Activated gamma-delta T cell (primary cell): ENCODE measurements at regions not wholly inside any gene's neighbourhood (a gene's known extent, or its start where the extent isn't known, plus 50 kb on each side); places are given as distances from the start of the nearest gene placed in this dataset.

Experiments used
- DNase-seq: peaks from one replicate; lab custom pipeline; 2025; lab: John Stamatoyannopoulos, UW

GRCh38 chr6:133631421-133631820 lies 257.5 kb upstream of the TCF21 start:
- no peak for DNase-seq

GRCh38 chr6:133632206-133632605 lies 256.7 kb upstream of the TCF21 start:
- no peak for DNase-seq

- no peak for DNase-seq
Measured at GRCh38 chr6:133632906-133633305, 256.0 kb upstream of the TCF21 start.

DNA sequence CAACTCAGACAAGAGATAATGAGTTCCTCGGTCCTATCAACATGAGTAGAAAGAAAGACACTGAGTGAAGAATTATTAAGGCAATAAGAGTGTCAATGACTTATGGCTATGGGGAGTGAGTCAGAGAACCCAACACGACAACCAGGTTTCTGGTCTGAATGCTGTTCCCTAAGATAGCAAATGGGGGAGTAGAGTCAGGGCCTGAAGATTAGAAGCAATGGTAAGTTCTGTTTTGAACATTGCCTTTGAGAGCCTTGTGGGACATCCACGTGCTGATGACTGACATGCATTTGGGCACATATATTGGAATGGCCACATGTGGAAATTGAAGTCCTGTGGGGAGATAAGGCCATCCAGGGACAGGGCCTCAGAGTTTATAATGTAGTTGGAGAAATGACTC lies 254.4 kb upstream of the TCF21 start:
- DNase-seq = no peak

DNA sequence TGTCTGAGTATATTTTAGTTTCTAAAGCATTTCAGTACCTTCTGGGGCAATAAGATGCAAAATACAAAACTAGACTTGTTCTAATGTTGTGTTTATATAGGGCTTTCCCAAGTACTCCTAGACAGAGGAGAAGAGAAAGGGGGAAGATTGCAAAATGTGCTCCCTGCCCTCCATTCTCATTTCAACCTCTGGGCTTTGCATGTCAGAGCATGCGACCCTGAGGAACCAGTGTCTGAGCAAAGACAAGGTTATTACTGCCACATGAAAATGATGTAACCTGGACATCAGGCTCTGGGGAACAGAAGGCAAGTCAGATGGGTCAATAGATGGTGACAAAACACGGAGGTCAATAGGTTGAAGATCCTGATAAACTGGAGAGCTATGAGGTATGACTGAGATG lies 253.5 kb upstream of the TCF21 start:
- DNase-seq = no peak

DNA sequence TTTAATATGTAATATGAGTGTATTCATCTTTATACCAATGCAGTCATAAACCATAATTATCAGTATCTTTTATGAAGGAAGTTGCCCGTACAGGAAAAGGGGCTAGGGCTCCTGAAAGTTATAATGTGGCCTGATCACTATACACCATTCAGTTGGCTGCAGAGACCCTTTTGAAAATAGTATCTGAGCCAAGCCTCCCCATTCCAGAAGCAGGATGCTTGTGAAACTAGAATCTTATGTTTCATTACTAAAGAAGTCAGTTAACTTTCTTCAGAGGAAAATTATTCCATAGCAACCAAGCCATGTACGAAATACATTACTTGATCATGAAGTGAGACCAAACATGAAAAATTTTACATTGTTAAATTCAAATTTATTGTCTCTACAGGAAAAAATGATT lies 251.5 kb upstream of the TCF21 start:
- no peak for DNase-seq

DNA sequence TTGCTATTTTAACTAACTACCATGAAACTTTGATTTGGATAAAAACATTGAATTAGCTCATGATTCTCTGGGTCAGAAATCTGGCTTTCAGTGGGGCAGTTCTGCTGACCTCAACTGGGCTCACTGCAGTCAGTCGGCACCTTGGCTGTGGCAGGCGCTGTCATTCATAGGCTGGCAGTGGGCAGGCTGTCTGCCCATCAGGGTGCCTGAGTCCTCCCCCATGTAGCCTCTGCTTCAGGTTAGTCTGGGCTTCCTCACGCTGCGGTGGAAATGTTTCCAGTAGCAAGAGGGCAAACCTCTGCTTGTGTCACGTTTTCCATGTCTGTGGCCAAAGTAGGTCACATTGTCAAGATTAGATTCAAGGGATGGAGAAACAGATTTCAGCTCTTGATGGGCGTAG lies 251.0 kb upstream of the TCF21 start:
- DNase-seq = no peak

DNA sequence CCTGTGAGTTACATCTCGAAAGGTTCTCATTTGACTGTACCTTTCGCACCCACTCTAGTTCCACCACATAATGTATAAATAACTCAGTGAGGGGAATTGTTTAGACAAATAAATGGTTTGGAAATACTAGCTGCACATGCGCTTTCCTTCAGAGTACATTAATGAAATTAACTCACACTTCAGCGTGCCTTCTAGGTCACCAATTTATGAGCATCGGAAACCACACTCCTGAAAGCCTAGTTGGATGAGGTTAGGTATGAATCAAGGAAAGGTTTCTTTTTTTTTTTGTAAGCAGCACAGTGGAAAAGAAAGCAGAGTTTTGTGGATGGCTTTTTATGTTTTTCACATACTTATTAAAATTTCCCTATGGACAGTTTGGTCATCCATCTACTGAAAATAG lies 247.8 kb upstream of the TCF21 start:
- DNase-seq = no peak

DNA sequence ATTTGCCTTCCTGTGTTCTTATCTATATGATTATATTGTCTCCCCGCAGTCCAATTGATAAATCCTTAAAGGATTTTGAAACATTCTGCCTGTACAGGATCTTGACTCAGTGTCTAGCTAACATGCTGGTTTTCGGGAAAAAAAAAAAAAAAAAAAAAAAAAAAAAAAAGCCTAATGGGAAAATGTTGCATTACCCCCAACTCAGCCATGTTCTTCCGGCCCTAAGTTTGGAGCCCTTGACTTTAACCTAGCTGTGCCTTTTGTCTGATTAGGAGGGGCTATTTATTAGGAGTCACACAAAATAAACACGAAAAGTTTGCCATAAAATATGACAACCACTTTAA lies 244.4 kb upstream of the TCF21 start:
- no peak for DNase-seq

DNA sequence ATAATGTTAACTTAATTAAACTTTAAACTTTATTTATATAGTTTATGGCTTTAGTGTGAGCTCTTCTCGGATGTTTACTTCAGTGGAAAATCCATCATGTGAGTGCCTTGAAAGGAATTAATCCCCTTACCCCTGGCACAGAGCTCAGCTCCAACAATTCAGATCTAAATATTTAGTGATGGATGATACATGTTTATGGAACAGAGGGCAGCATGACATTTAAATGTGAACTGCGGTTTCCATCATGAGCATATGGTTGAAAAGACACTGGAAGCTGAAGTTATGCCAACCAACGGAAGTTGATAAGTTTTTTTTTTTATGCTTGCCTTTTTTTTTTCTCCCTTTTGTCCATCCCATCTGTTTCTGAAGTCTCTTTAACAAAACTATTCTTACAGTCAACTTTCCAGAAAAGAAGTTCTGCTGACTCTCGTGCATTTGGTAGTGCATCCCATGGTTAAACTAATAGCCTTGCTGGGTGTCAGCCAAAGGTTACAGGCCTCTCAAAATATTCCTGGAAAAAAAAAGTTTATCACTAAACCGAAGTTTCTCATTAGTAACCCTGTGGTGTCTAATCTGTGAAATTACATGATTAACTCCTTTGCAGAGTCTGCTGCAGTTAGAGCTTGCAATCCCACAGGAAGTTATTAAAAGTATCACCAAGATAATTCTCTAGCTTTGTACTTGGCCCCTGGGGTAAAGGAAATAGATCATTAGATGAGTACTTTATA lies 243.9 kb upstream of the TCF21 start:
- DNase-seq = no peak

- no peak for DNase-seq
Measured at GRCh38 chr6:133645966-133646740, 242.8 kb upstream of the TCF21 start.

DNA sequence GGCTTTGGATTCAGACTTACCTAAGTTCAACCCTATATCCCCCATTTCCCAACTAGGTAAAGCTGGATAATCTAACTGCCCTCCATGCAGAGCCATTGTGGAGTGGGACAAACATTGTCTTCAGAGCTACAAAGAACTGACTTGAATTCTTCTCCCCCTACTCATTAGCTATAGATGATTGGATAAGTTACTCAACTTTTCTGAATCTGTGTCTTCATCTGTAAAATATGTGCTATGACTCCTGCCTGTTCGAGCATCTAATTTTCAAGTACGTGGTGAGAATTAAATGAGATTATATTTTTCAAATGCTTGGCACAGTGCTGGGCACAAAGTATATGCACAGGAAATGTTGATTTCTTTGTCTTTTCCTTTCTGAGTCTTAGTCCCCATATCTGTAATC lies 240.3 kb upstream of the TCF21 start:
- DNase-seq = no peak

DNA sequence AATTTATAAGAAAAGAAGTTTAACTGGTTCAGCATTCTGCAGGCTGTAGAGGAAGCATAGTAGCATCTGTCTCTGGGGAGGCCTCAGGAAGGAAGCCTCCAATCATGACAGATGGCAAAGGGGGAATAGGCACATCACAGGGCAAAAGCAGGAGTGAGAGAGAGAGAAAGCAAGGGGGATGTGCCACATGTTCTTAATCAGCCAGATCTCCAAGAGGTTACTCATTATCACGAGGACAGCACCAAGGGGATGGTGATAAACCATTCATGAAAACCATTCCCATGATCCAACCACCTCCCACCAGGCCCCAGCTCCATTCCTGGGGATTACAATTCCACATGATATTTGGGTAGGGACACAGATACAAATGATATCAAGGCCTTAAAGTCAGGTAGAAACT lies 217.5 kb upstream of the TCF21 start:
- DNase-seq = no peak

- no peak for DNase-seq
Measured at GRCh38 chr6:133673056-133673455, 215.9 kb upstream of the TCF21 start.

DNA sequence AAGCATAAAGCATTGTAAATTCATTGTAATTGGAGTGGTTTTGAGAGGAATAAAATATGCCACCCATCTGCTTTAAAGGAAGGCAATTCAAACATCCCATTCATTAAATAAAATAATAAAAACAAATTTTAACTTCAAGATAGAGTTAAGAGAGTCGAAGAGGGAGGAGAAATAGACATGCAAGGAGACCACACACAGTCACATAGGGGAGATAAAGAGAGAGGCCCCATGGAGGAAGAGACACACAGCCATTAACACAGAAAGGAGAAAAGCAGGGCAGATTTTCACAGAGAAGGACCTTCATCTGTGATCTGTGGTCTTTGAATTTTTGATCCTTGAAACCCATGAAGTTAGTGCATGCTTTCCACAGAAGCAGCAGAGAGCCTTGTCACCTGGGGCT lies 214.3 kb upstream of the TCF21 start:
- no peak for DNase-seq

- no peak for DNase-seq
Measured at GRCh38 chr6:133680994-133681393, 207.9 kb upstream of the TCF21 start.

DNA sequence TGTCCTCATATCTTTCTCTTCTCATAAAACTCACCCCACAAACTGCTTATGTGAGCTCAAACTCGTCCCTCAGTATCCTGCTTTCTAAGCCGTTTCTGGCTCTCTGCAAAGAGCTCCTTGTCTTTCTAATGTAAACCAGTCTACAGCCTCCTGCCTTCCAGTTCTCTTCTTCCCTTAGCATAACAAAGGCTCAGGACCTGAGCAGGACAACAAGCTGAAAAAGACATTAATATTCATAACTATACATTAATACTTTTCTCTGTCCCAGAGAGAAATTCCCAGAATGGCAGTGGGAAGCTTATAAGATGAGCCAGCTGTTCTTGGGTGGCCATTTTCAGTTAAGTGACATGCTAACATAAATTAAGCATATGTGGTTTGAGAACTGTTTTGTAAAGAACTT lies 207.0 kb upstream of the TCF21 start:
- DNase-seq = no peak

DNA sequence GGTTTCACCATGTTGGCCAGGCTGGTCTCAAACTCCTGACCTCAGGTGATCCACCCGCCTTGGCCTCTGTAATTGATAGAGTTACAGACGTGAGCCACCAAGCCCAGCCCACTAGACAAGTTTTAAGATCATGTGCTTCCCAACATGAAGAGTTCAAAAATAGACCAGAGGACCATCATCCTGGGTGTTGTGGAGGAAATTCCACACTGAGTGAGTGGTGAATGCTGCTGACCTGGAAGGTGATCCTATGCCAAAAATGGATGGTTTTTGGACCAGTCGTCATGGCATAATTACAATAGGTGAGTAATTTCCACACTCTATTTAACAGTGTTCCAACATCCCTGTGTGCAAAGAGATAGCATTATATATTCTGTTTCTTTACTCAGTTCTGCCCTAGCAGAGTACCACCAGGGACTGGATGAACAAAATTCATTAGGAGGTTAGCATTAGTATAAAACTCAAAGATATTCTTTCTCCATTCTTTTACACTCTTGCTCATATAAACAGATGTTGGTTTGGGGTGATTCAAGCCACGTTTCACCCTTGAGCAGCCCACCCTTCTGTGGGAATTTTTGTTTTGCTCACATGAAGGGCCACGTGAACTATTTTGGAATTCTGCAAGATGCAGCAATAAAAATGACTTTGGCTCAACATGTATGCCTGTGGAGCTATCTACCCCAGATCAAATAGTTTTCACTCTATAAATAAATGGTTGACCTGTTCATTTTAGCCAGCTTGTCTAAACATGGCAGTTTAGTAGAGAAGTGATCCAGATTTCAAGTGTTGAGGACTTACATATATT lies 206.2 kb upstream of the TCF21 start:
- DNase-seq = no peak

GRCh38 chr6:133683308-133683580 lies 205.7 kb upstream of the TCF21 start:
- DNase-seq = no peak

GRCh38 chr6:133683606-133684005 lies 205.3 kb upstream of the TCF21 start:
- DNase-seq = no peak

GRCh38 chr6:133688705-133689492 lies 200.0 kb upstream of the TCF21 start:
- DNase-seq = no peak

DNA sequence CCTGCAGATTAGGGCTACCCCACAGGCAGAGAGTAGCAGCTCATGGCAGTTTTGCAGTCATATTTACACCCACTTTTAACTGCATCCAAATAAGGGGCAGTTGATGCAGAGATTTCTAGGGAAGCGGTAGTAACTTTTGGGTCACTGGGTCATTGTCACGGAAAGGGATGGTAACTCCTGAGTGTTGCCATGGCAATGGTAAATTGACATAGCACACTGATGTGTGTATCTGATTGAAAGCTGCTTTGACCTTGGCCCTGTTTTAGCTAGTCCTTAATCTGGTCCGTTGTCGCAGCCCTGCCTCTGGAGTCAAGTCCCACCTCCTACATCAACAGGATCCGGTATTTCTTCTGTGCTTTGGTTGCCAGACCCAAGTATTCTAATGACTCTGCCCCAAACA lies 199.1 kb upstream of the TCF21 start:
- DNase-seq = no peak
